GM23338 (cell line): ENCODE measurements at regions not wholly inside any gene's neighbourhood (a gene's known extent, or its start where the extent isn't known, plus 50 kb on each side); places are given as distances from the start of the nearest gene placed in this dataset.

Source experiments
- ATAC-seq: fragments of 200-7000 bp; cut with Tn5 transposase; 3 replicates; pipeline ENCODE4 v1.9.1; 2020
- DNase-seq: peaks from one replicate; pipeline ENCODE4 v3.0.0-alpha.2; 2015; ENCODE audit warnings: low spot score
- H2AFZ ChIP-seq: fragments of 200-600 bp; sonication (generic); 2 replicates; pipeline ENCODE4 v1.8.0; 2016; ENCODE audit warnings: antibody characterized with exemption, mild to moderate bottlenecking, moderate library complexity
- H3F3A ChIP-seq: fragments of 200-600 bp; sonication (generic); replicated peaks from 2 replicates; pipeline ENCODE4 v1.8.0; 2017; ENCODE audit warnings: antibody characterized with exemption, mixed run types, low read depth
- H3K27ac ChIP-seq: fragments of 200-600 bp; sonication (generic); 2 replicates; pipeline ENCODE4 v1.6.1; 2016; ENCODE audit warnings: low read depth
- H3K27me3 ChIP-seq: fragments of 200-600 bp; sonication (generic); 2 replicates; pipeline ENCODE4 v1.8.0; 2016; ENCODE audit warnings: mild to moderate bottlenecking, mixed run types, moderate library complexity; ENCODE audit not compliant: insufficient read depth
- H3K36me3 ChIP-seq: fragments of 200-600 bp; sonication (generic); 2 replicates; pipeline ENCODE4 v1.8.0; 2016; ENCODE audit warnings: mild to moderate bottlenecking; ENCODE audit not compliant: insufficient read depth
- H3K4me1 ChIP-seq: fragments of 200-600 bp; sonication (generic); 2 replicates; pipeline ENCODE4 v1.8.0; 2016; ENCODE audit warnings: mild to moderate bottlenecking, moderate library complexity; ENCODE audit not compliant: insufficient read depth
- H3K4me2 ChIP-seq: fragments of 200-600 bp; sonication (generic); 2 replicates; pipeline ENCODE4 v1.7.1; 2017; ENCODE audit warnings: mixed run types
- H3K4me3 ChIP-seq: fragments of 200-600 bp; sonication (generic); 2 replicates; pipeline ENCODE4 v1.6.1; 2016; ENCODE audit warnings: mixed run types
- H3K79me2 ChIP-seq: fragments of 200-600 bp; sonication (generic); replicated peaks from 2 replicates; pipeline ENCODE4 v1.8.0; 2017; ENCODE audit warnings: mild to moderate bottlenecking; ENCODE audit not compliant: insufficient read depth
- H3K9me2 ChIP-seq: fragments of 200-600 bp; sonication (generic); 2 replicates; pipeline ENCODE4 v1.8.0; 2017; ENCODE audit not compliant: insufficient read depth
- H4K20me1 ChIP-seq: fragments of 200-600 bp; sonication (generic); replicated peaks from 2 replicates; pipeline ENCODE4 v1.8.0; 2017; ENCODE audit warnings: mild to moderate bottlenecking; ENCODE audit not compliant: insufficient read depth
- H3K27ac Mint-ChIP-seq: 2 replicates; pipeline ENCODE4 v1.8.0; 2020; ENCODE audit warnings: inconsistent platforms, mild to moderate bottlenecking, moderate library complexity, mixed read lengths
- H3K27me3 Mint-ChIP-seq: 3 replicates; pipeline ENCODE4 v1.8.0; 2022; ENCODE audit warnings: low read depth, mild to moderate bottlenecking, moderate library complexity, mixed read lengths, inconsistent platforms; ENCODE audit not compliant: insufficient read depth, poor library complexity
- H3K36me3 Mint-ChIP-seq: 3 replicates; pipeline ENCODE4 v1.8.0; 2021; ENCODE audit warnings: low read depth, mild to moderate bottlenecking, inconsistent platforms, moderate library complexity, mixed read lengths
- H3K4me1 Mint-ChIP-seq: 3 replicates; pipeline ENCODE4 v1.8.0; 2020; ENCODE audit warnings: mild to moderate bottlenecking, inconsistent platforms, mixed read lengths
- H3K4me3 Mint-ChIP-seq: 3 replicates; pipeline ENCODE4 v1.8.0; 2021; ENCODE audit warnings: moderate library complexity, mild to moderate bottlenecking, inconsistent platforms, mixed read lengths
- H3K9me3 Mint-ChIP-seq: 3 replicates; pipeline ENCODE4 v1.8.0; 2020; ENCODE audit warnings: moderate library complexity, mild to moderate bottlenecking, inconsistent platforms, mixed read lengths
- CREB1 ChIP-seq: fragments of 250-450 bp; sonication (Bioruptor Pico); IDR thresholded peaks from 2 replicates; pipeline ENCODE4 v1.5.0; 2020; ENCODE audit warnings: low read depth, mild to moderate bottlenecking, moderate library complexity
- JUNB ChIP-seq: IDR thresholded peaks from one replicate; pipeline ENCODE4 v1.6.1; 2016; ENCODE audit warnings: antibody characterized with exemption; ENCODE audit not compliant: unreplicated experiment
- NANOG ChIP-seq: IDR thresholded peaks from 2 replicates; pipeline ENCODE4 v1.6.1; 2016; ENCODE audit warnings: antibody characterized with exemption, borderline replicate concordance
- POLR2AphosphoS5 ChIP-seq: IDR thresholded peaks from 2 replicates; pipeline ENCODE4 v1.6.1; 2016; ENCODE audit warnings: antibody characterized with exemption, low read depth
- STAT1 ChIP-seq: IDR thresholded peaks from one replicate; pipeline ENCODE4 v1.6.1; 2016; ENCODE audit warnings: antibody characterized with exemption; ENCODE audit not compliant: unreplicated experiment
- ZNF114 ChIP-seq: fragments of 250-450 bp; sonication (Bioruptor Pico); IDR thresholded peaks from 2 replicates; pipeline ENCODE4 v1.5.0; 2020; ENCODE audit warnings: mild to moderate bottlenecking, moderate library complexity
- ZNF331 ChIP-seq: fragments of 250-450 bp; sonication (Bioruptor Pico); IDR thresholded peaks from 2 replicates; pipeline ENCODE4 v1.5.0; 2020; ENCODE audit warnings: low read depth, mild to moderate bottlenecking, moderate library complexity
- TF ChIP-seq, protein P1 (sequence below): IDR thresholded peaks from 2 replicates; pipeline ENCODE4 v1.6.1; 2016; ENCODE audit warnings: antibody characterized with exemption
- TF ChIP-seq, protein P2 (sequence below): fragments of 250-450 bp; sonication (Bioruptor Pico); IDR thresholded peaks from 2 replicates; pipeline ENCODE4 v1.5.0; 2020; ENCODE audit warnings: mild to moderate bottlenecking, moderate library complexity
- TF ChIP-seq, protein P3 (sequence below), 2 experiments: fragments of 200-600 bp in 1 of 2; sonication (generic) in 1 of 2; conservative IDR thresholded peaks; 2 replicates each; pipeline versions ENCODE4 v1.5.1 to v1.6.1; 2016 to 2017; ENCODE audit warnings: antibody characterized with exemption in 2 of 2, low read depth in 2 of 2, mild to moderate bottlenecking in 2 of 2, moderate library complexity in 1 of 2

DNA sequence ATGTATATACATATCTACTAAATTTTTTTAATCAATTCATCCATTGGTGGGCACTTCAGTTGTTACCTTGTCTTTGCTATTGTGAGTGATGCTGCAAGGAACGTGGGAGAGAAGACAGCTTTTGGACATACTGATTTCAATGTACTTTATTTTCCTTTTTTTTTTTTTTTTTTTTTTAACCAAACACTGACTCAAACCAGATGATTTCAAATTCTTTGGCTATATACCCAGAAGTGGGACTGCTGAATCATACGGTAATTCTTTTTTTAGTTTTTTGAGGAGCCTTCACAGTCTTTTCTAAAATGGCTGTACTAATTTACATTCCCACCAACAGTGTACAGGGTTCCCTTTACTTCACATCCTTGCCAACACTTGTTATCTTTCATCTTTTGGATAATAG, 204.7 kb downstream of the INSIG2 start:
- Mint-ChIP-seq H3K27ac (no peak overlapping the region), H3K4me1 (no peaks in the 10 kb centered on the region), H3K9me3 (peaks cover 10% of the 10 kb centered on the region; the same call in 2 of the 3 replicates), H3K4me3 (no peak overlapping the region), H3K36me3 (peaks cover 5% of the 10 kb centered on the region), H3K27me3 (no peaks in the 10 kb centered on the region)
- no peak overlapping the region for H3K4me2 ChIP-seq
- DNase-seq: no peak
- no peaks in the 10 kb centered on the region for H3F3A ChIP-seq
- H3K4me3 ChIP-seq: no peak overlapping the region
- H3K79me2 ChIP-seq: no peaks in the 10 kb centered on the region
- no peak overlapping the region for H3K27ac ChIP-seq
- H2AFZ ChIP-seq: no peak overlapping the region
- no peaks in the 10 kb centered on the region for H3K36me3 ChIP-seq
- ATAC-seq: no peak
- no peaks in the 10 kb centered on the region for H3K27me3 ChIP-seq
- H4K20me1 ChIP-seq: no peaks in the 10 kb centered on the region
- H3K4me1 ChIP-seq: no peaks in the 10 kb centered on the region
- H3K9me2 ChIP-seq: peaks cover 5% of the 10 kb centered on the region; the same call in 1 of the 2 replicates
- TF ChIP-seq, protein P1, sequence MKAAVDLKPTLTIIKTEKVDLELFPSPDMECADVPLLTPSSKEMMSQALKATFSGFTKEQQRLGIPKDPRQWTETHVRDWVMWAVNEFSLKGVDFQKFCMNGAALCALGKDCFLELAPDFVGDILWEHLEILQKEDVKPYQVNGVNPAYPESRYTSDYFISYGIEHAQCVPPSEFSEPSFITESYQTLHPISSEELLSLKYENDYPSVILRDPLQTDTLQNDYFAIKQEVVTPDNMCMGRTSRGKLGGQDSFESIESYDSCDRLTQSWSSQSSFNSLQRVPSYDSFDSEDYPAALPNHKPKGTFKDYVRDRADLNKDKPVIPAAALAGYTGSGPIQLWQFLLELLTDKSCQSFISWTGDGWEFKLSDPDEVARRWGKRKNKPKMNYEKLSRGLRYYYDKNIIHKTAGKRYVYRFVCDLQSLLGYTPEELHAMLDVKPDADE: no peak
- no peak for TF ChIP-seq ZNF331
- TF ChIP-seq, protein P2, sequence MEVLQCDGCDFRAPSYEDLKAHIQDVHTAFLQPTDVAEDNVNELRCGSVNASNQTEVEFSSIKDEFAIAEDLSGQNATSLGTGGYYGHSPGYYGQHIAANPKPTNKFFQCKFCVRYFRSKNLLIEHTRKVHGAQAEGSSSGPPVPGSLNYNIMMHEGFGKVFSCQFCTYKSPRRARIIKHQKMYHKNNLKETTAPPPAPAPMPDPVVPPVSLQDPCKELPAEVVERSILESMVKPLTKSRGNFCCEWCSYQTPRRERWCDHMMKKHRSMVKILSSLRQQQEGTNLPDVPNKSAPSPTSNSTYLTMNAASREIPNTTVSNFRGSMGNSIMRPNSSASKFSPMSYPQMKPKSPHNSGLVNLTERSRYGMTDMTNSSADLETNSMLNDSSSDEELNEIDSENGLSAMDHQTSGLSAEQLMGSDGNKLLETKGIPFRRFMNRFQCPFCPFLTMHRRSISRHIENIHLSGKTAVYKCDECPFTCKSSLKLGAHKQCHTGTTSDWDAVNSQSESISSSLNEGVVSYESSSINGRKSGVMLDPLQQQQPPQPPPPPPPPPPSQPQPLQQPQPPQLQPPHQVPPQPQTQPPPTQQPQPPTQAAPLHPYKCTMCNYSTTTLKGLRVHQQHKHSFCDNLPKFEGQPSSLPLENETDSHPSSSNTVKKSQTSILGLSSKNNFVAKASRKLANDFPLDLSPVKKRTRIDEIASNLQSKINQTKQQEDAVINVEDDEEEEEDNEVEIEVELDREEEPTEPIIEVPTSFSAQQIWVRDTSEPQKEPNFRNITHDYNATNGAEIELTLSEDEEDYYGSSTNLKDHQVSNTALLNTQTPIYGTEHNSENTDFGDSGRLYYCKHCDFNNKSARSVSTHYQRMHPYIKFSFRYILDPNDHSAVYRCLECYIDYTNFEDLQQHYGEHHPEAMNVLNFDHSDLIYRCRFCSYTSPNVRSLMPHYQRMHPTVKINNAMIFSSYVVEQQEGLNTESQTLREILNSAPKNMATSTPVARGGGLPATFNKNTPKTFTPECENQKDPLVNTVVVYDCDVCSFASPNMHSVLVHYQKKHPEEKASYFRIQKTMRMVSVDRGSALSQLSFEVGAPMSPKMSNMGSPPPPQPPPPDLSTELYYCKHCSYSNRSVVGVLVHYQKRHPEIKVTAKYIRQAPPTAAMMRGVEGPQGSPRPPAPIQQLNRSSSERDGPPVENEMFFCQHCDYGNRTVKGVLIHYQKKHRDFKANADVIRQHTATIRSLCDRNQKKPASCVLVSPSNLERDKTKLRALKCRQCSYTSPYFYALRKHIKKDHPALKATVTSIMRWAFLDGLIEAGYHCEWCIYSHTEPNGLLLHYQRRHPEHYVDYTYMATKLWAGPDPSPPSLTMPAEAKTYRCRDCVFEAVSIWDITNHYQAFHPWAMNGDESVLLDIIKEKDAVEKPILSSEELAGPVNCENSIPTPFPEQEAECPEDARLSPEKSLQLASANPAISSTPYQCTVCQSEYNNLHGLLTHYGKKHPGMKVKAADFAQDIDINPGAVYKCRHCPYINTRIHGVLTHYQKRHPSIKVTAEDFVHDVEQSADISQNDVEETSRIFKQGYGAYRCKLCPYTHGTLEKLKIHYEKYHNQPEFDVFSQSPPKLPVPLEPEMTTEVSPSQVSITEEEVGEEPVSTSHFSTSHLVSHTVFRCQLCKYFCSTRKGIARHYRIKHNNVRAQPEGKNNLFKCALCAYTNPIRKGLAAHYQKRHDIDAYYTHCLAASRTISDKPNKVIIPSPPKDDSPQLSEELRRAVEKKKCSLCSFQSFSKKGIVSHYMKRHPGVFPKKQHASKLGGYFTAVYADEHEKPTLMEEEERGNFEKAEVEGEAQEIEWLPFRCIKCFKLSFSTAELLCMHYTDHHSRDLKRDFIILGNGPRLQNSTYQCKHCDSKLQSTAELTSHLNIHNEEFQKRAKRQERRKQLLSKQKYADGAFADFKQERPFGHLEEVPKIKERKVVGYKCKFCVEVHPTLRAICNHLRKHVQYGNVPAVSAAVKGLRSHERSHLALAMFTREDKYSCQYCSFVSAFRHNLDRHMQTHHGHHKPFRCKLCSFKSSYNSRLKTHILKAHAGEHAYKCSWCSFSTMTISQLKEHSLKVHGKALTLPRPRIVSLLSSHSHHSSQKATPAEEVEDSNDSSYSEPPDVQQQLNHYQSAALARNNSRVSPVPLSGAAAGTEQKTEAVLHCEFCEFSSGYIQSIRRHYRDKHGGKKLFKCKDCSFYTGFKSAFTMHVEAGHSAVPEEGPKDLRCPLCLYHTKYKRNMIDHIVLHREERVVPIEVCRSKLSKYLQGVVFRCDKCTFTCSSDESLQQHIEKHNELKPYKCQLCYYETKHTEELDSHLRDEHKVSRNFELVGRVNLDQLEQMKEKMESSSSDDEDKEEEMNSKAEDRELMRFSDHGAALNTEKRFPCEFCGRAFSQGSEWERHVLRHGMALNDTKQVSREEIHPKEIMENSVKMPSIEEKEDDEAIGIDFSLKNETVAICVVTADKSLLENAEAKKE (CRISPR knock-in tag): no peak
- TF ChIP-seq, protein P3, sequence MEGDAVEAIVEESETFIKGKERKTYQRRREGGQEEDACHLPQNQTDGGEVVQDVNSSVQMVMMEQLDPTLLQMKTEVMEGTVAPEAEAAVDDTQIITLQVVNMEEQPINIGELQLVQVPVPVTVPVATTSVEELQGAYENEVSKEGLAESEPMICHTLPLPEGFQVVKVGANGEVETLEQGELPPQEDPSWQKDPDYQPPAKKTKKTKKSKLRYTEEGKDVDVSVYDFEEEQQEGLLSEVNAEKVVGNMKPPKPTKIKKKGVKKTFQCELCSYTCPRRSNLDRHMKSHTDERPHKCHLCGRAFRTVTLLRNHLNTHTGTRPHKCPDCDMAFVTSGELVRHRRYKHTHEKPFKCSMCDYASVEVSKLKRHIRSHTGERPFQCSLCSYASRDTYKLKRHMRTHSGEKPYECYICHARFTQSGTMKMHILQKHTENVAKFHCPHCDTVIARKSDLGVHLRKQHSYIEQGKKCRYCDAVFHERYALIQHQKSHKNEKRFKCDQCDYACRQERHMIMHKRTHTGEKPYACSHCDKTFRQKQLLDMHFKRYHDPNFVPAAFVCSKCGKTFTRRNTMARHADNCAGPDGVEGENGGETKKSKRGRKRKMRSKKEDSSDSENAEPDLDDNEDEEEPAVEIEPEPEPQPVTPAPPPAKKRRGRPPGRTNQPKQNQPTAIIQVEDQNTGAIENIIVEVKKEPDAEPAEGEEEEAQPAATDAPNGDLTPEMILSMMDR (conservative IDR thresholded peaks at IDR 0.05; ENCODE audit: low read depth in 2 of 2): no peak
- no peak for TF ChIP-seq ZNF114 (CRISPR knock-in tag)
- TF ChIP-seq CREB1 (CRISPR knock-in tag): no peak
- no peak for TF ChIP-seq POLR2AphosphoS5
- no peak for TF ChIP-seq JUNB
- no peak for TF ChIP-seq NANOG
- no peak for TF ChIP-seq STAT1
